Panc1 (cell line): ENCODE measurements at regions not wholly inside any gene's neighbourhood (a gene's known extent, or its start where the extent isn't known, plus 50 kb on each side); places are given as distances from the start of the nearest gene placed in this dataset.

Experiments used
- ATAC-seq: fragments of 200-7000 bp; cut with Tn5 transposase; 2 replicates; pipeline ENCODE4 v1.9.1; 2020; ENCODE audit warnings: mild to moderate bottlenecking, moderate library complexity
- BruUV-seq: library from RNA; stranded (reverse); fragments of 400-500 nt; replicated peaks from 2 replicates; lab custom pipeline; 2021; lab: Mats Ljungman, UMichigan
- CTCF ChIA-PET: fragments of 300-600 bp; sonication (Branson Sonifier 250); formaldehyde crosslinking; loops from one replicate; lab custom pipeline; 2022; ENCODE audit warnings: antibody characterized with exemption; lab: Charles Lee
- POLR2A ChIA-PET: fragments of 300-600 bp; sonication (Branson Sonifier 250); formaldehyde crosslinking; loops from one replicate; lab custom pipeline; 2022; ENCODE audit warnings: antibody characterized with exemption; lab: Charles Lee
- DNase-seq: peaks from one replicate; pipeline ENCODE4 v3.0.0-alpha.2; 2010; ENCODE audit warnings: low read depth, low spot score
- H3K27ac ChIP-seq: 2 replicates; pipeline ENCODE4 v1.5.1; 2011; ENCODE audit warnings: mild to moderate bottlenecking, low read length, inconsistent platforms
- H3K27me3 ChIP-seq: fragments of 200-500 bp; sonication (Bioruptor generic); 2 replicates; pipeline ENCODE4 v1.6.0; 2014; ENCODE audit warnings: low read length, inconsistent platforms; ENCODE audit not compliant: control insufficient read depth, insufficient read depth
- H3K36me3 ChIP-seq: fragments of 200-500 bp; sonication (Bioruptor generic); 2 replicates; pipeline ENCODE4 v1.5.1; 2014; ENCODE audit warnings: inconsistent platforms, mild to moderate bottlenecking, low read length, moderate library complexity; ENCODE audit not compliant: control insufficient read depth, insufficient read depth
- H3K4me1 ChIP-seq: 2 replicates; pipeline ENCODE4 v1.5.1; 2011; ENCODE audit warnings: inconsistent platforms, mild to moderate bottlenecking, low read length, moderate library complexity; ENCODE audit not compliant: control insufficient read depth, insufficient read depth
- H3K4me3 ChIP-seq, 2 experiments: 2 replicates each; pipeline ENCODE4 v1.5.1; 2011 to 2012; ENCODE audit warnings: low read depth in 2 of 2, low read length in 2 of 2, mild to moderate bottlenecking in 2 of 2, inconsistent platforms in 1 of 2, moderate library complexity in 1 of 2
- H3K9me3 ChIP-seq: fragments of 200-500 bp; sonication (Bioruptor generic); 2 replicates; pipeline ENCODE4 v1.5.1; 2014; ENCODE audit warnings: low read depth, mild to moderate bottlenecking, inconsistent platforms, low read length, moderate library complexity; ENCODE audit not compliant: control insufficient read depth, insufficient read depth
- POLR2AphosphoS5 ChIP-seq: IDR thresholded peaks from 2 replicates; pipeline ENCODE4 v1.6.1; 2012; ENCODE audit warnings: mild to moderate bottlenecking, low read depth, low read length, moderate library complexity
- SIN3A ChIP-seq: IDR thresholded peaks from 2 replicates; pipeline ENCODE4 v1.6.1; 2012; ENCODE audit warnings: low read depth, mild to moderate bottlenecking, low read length, moderate library complexity, borderline replicate concordance; ENCODE audit not compliant: insufficient read depth
- TCF7L2 ChIP-seq: IDR thresholded peaks from 2 replicates; pipeline ENCODE4 v1.6.1; 2011; ENCODE audit warnings: mild to moderate bottlenecking, low read depth, low read length, inconsistent platforms
- in situ Hi-C: cut with HindIII; loops from 2 replicates; pipeline ENCODE4 v1.10.0; 2016; ENCODE audit warnings: low sequenced_read_pairs, low pct_unique_long_range_greater_than_20kb
- intact Hi-C: fragments of 100-400 bp; cut with micrococcal nuclease; formaldehyde crosslinking; loops from one replicate; pipeline ENCODE4 v1.10.0; 2022; ENCODE audit not compliant: unreplicated experiment
- TF ChIP-seq, protein P1 (sequence below): fragments of 450-650 bp; IDR thresholded peaks from 2 replicates; pipeline ENCODE4 v1.5.1; 2017; ENCODE audit warnings: mild to moderate bottlenecking
- TF ChIP-seq, protein P2 (sequence below), 2 experiments: IDR thresholded peaks; 2 replicates each; pipeline ENCODE4 v1.6.1; 2011 to 2012; ENCODE audit warnings: low read depth in 2 of 2, control low read depth in 1 of 2, low read length in 1 of 2, mild to moderate bottlenecking in 1 of 2, moderate library complexity in 1 of 2; ENCODE audit not compliant: insufficient read depth in 1 of 2

GRCh38 chr14:65975865-65976264, 510.3 kb upstream of the CCDC196 start:
- ChIA-PET POLR2A (no interaction called here), CTCF (no interaction called here)
- ATAC-seq, result no peak

GRCh38 chr14:65976761-65977404, 509.3 kb upstream of the CCDC196 start:
- Histone ChIP-seq H3K36me3 (no peaks in the 10 kb centered on the region), H3K27ac (no peak overlapping the region), H3K27me3 (0 out of 2 replicates have a peak, but pooled peaks cover 2% of the 10 kb centered on the region), H3K9me3 (no peaks in the 10 kb centered on the region), H3K4me3 (no peak overlapping the region), H3K4me1 (no peaks in the 10 kb centered on the region)
- no TSS peak for BruUV-seq
- ChIA-PET CTCF (no interaction called here), POLR2A (no interaction called here)
- DNase-seq, result no peak
- intact Hi-C loops (no loop called here), in situ Hi-C loops (no loop called here)
- TF ChIP-seq SIN3A (no peak), POLR2AphosphoS5 (no peak)
- ATAC-seq, result no peak

More at GRCh38 chr14:65975865-65976264, 510.3 kb upstream of the CCDC196 start:
- no peaks in the 10 kb centered on the region for H3K36me3 ChIP-seq
- 0 out of 2 replicates have a peak, but pooled peaks cover 2% of the 10 kb centered on the region for H3K27me3 ChIP-seq
- H3K27ac ChIP-seq, result no peak overlapping the region
- BruUV-seq, result no TSS peak
- in situ Hi-C loops (no loop called here), intact Hi-C loops (no loop called here)
- DNase-seq, result no peak
- no peaks in the 10 kb centered on the region for H3K4me1 ChIP-seq
- no peak for TF ChIP-seq SIN3A
- no peak for TF ChIP-seq TCF7L2
- TF ChIP-seq, protein P1, sequence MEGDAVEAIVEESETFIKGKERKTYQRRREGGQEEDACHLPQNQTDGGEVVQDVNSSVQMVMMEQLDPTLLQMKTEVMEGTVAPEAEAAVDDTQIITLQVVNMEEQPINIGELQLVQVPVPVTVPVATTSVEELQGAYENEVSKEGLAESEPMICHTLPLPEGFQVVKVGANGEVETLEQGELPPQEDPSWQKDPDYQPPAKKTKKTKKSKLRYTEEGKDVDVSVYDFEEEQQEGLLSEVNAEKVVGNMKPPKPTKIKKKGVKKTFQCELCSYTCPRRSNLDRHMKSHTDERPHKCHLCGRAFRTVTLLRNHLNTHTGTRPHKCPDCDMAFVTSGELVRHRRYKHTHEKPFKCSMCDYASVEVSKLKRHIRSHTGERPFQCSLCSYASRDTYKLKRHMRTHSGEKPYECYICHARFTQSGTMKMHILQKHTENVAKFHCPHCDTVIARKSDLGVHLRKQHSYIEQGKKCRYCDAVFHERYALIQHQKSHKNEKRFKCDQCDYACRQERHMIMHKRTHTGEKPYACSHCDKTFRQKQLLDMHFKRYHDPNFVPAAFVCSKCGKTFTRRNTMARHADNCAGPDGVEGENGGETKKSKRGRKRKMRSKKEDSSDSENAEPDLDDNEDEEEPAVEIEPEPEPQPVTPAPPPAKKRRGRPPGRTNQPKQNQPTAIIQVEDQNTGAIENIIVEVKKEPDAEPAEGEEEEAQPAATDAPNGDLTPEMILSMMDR, result no peak
- TF ChIP-seq POLR2AphosphoS5, result no peak
- TF ChIP-seq, protein P2, sequence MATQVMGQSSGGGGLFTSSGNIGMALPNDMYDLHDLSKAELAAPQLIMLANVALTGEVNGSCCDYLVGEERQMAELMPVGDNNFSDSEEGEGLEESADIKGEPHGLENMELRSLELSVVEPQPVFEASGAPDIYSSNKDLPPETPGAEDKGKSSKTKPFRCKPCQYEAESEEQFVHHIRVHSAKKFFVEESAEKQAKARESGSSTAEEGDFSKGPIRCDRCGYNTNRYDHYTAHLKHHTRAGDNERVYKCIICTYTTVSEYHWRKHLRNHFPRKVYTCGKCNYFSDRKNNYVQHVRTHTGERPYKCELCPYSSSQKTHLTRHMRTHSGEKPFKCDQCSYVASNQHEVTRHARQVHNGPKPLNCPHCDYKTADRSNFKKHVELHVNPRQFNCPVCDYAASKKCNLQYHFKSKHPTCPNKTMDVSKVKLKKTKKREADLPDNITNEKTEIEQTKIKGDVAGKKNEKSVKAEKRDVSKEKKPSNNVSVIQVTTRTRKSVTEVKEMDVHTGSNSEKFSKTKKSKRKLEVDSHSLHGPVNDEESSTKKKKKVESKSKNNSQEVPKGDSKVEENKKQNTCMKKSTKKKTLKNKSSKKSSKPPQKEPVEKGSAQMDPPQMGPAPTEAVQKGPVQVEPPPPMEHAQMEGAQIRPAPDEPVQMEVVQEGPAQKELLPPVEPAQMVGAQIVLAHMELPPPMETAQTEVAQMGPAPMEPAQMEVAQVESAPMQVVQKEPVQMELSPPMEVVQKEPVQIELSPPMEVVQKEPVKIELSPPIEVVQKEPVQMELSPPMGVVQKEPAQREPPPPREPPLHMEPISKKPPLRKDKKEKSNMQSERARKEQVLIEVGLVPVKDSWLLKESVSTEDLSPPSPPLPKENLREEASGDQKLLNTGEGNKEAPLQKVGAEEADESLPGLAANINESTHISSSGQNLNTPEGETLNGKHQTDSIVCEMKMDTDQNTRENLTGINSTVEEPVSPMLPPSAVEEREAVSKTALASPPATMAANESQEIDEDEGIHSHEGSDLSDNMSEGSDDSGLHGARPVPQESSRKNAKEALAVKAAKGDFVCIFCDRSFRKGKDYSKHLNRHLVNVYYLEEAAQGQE (IDR thresholded peaks at IDR 0.05; ENCODE audit: insufficient read depth in 1 of 2, low read depth in 2 of 2, low read length in 1 of 2), result no peak
- H3K9me3 ChIP-seq, result no peaks in the 10 kb centered on the region
- H3K4me3 ChIP-seq, result no peak overlapping the region

DNA sequence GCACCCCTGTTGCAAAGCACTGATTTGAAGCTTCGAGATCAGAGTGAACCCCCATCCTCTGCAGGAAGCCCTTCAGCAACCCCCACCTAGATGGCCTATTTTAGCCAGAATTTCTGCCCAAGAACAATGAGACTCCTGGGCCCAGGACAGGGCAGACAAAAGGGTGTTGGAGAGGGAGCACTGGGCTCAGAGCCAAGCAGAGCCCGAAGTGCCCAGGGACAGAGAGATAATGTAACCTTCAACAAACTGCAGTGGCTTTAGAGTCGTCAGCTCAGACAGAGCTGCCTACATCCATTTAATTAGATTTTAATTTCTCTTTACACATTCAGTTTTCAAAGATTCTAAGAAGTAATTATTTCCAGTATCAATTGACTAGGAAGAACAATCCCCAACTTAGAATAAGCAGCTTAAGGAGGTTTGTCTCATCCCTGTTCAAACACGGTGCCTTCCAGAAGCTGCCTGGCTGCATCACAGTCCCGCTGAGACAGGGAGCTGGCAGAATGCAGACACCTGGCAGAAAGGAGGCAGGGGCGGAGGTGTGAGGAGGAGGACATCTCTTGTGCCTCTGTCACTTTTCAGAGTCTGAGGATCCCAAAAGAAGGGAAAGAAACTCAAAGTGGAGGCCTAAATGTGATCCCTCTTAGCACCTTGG, 504.9 kb upstream of the CCDC196 start:
- POLR2A ChIA-PET, result no interaction called here
- H3K27me3 ChIP-seq, result no peaks in the 10 kb centered on the region
- DNase-seq (no peak), ATAC-seq (no peak)
- in situ Hi-C loops (no loop called here), intact Hi-C loops (no loop called here)
- H3K36me3 ChIP-seq, result no peaks in the 10 kb centered on the region
- TF ChIP-seq, protein P2 (IDR thresholded peaks at IDR 0.05; ENCODE audit: insufficient read depth in 1 of 2, low read depth in 2 of 2, low read length in 1 of 2), result no peak
- TF ChIP-seq POLR2AphosphoS5, result no peak
- TF ChIP-seq, protein P1, result no peak
- TF ChIP-seq TCF7L2, result no peak
- no peak for TF ChIP-seq SIN3A
- no peak overlapping the region for H3K4me3 ChIP-seq
- H3K4me1 ChIP-seq, result no peaks in the 10 kb centered on the region
- no peak overlapping the region for H3K27ac ChIP-seq
- no TSS peak for BruUV-seq
- no peaks in the 10 kb centered on the region for H3K9me3 ChIP-seq
- CTCF ChIA-PET, result no interaction called here
